GM23338 (cell line): ENCODE measurements at regions not wholly inside any gene's neighbourhood (a gene's known extent, or its start where the extent isn't known, plus 50 kb on each side); places are given as distances from the start of the nearest gene placed in this dataset.

Source experiments
- ATAC-seq: fragments of 200-7000 bp; cut with Tn5 transposase; 3 replicates; pipeline ENCODE4 v1.9.1; 2020
- DNase-seq: peaks from one replicate; pipeline ENCODE4 v3.0.0-alpha.2; 2015; ENCODE audit warnings: low spot score
- H2AFZ ChIP-seq: fragments of 200-600 bp; sonication (generic); 2 replicates; pipeline ENCODE4 v1.8.0; 2016; ENCODE audit warnings: antibody characterized with exemption, mild to moderate bottlenecking, moderate library complexity
- H3F3A ChIP-seq: fragments of 200-600 bp; sonication (generic); replicated peaks from 2 replicates; pipeline ENCODE4 v1.8.0; 2017; ENCODE audit warnings: antibody characterized with exemption, mixed run types, low read depth
- H3K27ac ChIP-seq: fragments of 200-600 bp; sonication (generic); 2 replicates; pipeline ENCODE4 v1.6.1; 2016; ENCODE audit warnings: low read depth
- H3K27me3 ChIP-seq: fragments of 200-600 bp; sonication (generic); 2 replicates; pipeline ENCODE4 v1.8.0; 2016; ENCODE audit warnings: mild to moderate bottlenecking, mixed run types, moderate library complexity; ENCODE audit not compliant: insufficient read depth
- H3K36me3 ChIP-seq: fragments of 200-600 bp; sonication (generic); 2 replicates; pipeline ENCODE4 v1.8.0; 2016; ENCODE audit warnings: mild to moderate bottlenecking; ENCODE audit not compliant: insufficient read depth
- H3K4me1 ChIP-seq: fragments of 200-600 bp; sonication (generic); 2 replicates; pipeline ENCODE4 v1.8.0; 2016; ENCODE audit warnings: mild to moderate bottlenecking, moderate library complexity; ENCODE audit not compliant: insufficient read depth
- H3K4me2 ChIP-seq: fragments of 200-600 bp; sonication (generic); 2 replicates; pipeline ENCODE4 v1.7.1; 2017; ENCODE audit warnings: mixed run types
- H3K4me3 ChIP-seq: fragments of 200-600 bp; sonication (generic); 2 replicates; pipeline ENCODE4 v1.6.1; 2016; ENCODE audit warnings: mixed run types
- H3K79me2 ChIP-seq: fragments of 200-600 bp; sonication (generic); replicated peaks from 2 replicates; pipeline ENCODE4 v1.8.0; 2017; ENCODE audit warnings: mild to moderate bottlenecking; ENCODE audit not compliant: insufficient read depth
- H3K9me2 ChIP-seq: fragments of 200-600 bp; sonication (generic); 2 replicates; pipeline ENCODE4 v1.8.0; 2017; ENCODE audit not compliant: insufficient read depth
- H4K20me1 ChIP-seq: fragments of 200-600 bp; sonication (generic); replicated peaks from 2 replicates; pipeline ENCODE4 v1.8.0; 2017; ENCODE audit warnings: mild to moderate bottlenecking; ENCODE audit not compliant: insufficient read depth
- H3K27ac Mint-ChIP-seq: 2 replicates; pipeline ENCODE4 v1.8.0; 2020; ENCODE audit warnings: inconsistent platforms, mild to moderate bottlenecking, moderate library complexity, mixed read lengths
- H3K27me3 Mint-ChIP-seq: 3 replicates; pipeline ENCODE4 v1.8.0; 2022; ENCODE audit warnings: low read depth, mild to moderate bottlenecking, moderate library complexity, mixed read lengths, inconsistent platforms; ENCODE audit not compliant: insufficient read depth, poor library complexity
- H3K36me3 Mint-ChIP-seq: 3 replicates; pipeline ENCODE4 v1.8.0; 2021; ENCODE audit warnings: low read depth, mild to moderate bottlenecking, inconsistent platforms, moderate library complexity, mixed read lengths
- H3K4me1 Mint-ChIP-seq: 3 replicates; pipeline ENCODE4 v1.8.0; 2020; ENCODE audit warnings: mild to moderate bottlenecking, inconsistent platforms, mixed read lengths
- H3K4me3 Mint-ChIP-seq: 3 replicates; pipeline ENCODE4 v1.8.0; 2021; ENCODE audit warnings: moderate library complexity, mild to moderate bottlenecking, inconsistent platforms, mixed read lengths
- H3K9me3 Mint-ChIP-seq: 3 replicates; pipeline ENCODE4 v1.8.0; 2020; ENCODE audit warnings: moderate library complexity, mild to moderate bottlenecking, inconsistent platforms, mixed read lengths
- CREB1 ChIP-seq: fragments of 250-450 bp; sonication (Bioruptor Pico); IDR thresholded peaks from 2 replicates; pipeline ENCODE4 v1.5.0; 2020; ENCODE audit warnings: low read depth, mild to moderate bottlenecking, moderate library complexity
- EZH2 ChIP-seq: fragments of 200-600 bp; sonication (generic); IDR thresholded peaks from one replicate; pipeline ENCODE4 v1.8.0; 2017; ENCODE audit warnings: antibody characterized with exemption, mild to moderate bottlenecking, low read depth; ENCODE audit not compliant: unreplicated experiment
- EZH2phosphoT487 ChIP-seq: fragments of 200-600 bp; sonication (generic); IDR thresholded peaks from one replicate; pipeline ENCODE4 v1.8.1; 2018; ENCODE audit warnings: antibody characterized with exemption; ENCODE audit not compliant: unreplicated experiment
- NANOG ChIP-seq: IDR thresholded peaks from 2 replicates; pipeline ENCODE4 v1.6.1; 2016; ENCODE audit warnings: antibody characterized with exemption, borderline replicate concordance
- STAT1 ChIP-seq: IDR thresholded peaks from one replicate; pipeline ENCODE4 v1.6.1; 2016; ENCODE audit warnings: antibody characterized with exemption; ENCODE audit not compliant: unreplicated experiment
- ZNF331 ChIP-seq: fragments of 250-450 bp; sonication (Bioruptor Pico); IDR thresholded peaks from 2 replicates; pipeline ENCODE4 v1.5.0; 2020; ENCODE audit warnings: low read depth, mild to moderate bottlenecking, moderate library complexity
- TF ChIP-seq, protein P1 (sequence below): fragments of 250-450 bp; sonication (Bioruptor Pico); IDR thresholded peaks from 2 replicates; pipeline ENCODE4 v1.5.0; 2020; ENCODE audit warnings: mild to moderate bottlenecking, moderate library complexity
- TF ChIP-seq, protein P2 (sequence below), 2 experiments: fragments of 200-600 bp in 1 of 2; sonication (generic) in 1 of 2; conservative IDR thresholded peaks; 2 replicates each; pipeline versions ENCODE4 v1.5.1 to v1.6.1; 2016 to 2017; ENCODE audit warnings: antibody characterized with exemption in 2 of 2, low read depth in 2 of 2, mild to moderate bottlenecking in 2 of 2, moderate library complexity in 1 of 2
- TF ChIP-seq, protein P3 (sequence below): IDR thresholded peaks from one replicate; pipeline ENCODE4 v1.6.1; 2018; ENCODE audit warnings: antibody characterized with exemption; ENCODE audit not compliant: unreplicated experiment
- TF ChIP-seq, protein P4 (sequence below): IDR thresholded peaks from 2 replicates; pipeline ENCODE4 v1.6.1; 2016; ENCODE audit warnings: antibody characterized with exemption

DNA sequence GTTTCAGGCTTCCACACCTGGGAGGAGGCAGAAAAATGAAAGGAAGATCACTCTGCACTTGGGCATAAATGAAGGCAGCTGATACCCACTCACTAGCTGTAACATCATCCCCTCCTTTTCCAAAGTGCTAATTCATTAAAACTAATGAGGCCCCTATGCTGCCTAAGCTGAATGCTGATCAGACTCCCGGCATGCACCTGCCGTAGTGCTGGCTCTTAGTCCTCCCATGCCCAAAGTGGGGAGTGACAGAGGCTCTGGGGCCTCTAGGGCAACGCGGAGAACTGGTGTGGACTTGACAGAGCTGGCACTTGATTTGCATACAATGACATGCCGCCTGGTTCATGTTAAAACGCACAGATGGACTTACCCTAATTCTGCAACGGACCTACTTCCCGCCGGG lies 96.5 kb upstream of the NCAM1 start:
- TF ChIP-seq, protein P1, sequence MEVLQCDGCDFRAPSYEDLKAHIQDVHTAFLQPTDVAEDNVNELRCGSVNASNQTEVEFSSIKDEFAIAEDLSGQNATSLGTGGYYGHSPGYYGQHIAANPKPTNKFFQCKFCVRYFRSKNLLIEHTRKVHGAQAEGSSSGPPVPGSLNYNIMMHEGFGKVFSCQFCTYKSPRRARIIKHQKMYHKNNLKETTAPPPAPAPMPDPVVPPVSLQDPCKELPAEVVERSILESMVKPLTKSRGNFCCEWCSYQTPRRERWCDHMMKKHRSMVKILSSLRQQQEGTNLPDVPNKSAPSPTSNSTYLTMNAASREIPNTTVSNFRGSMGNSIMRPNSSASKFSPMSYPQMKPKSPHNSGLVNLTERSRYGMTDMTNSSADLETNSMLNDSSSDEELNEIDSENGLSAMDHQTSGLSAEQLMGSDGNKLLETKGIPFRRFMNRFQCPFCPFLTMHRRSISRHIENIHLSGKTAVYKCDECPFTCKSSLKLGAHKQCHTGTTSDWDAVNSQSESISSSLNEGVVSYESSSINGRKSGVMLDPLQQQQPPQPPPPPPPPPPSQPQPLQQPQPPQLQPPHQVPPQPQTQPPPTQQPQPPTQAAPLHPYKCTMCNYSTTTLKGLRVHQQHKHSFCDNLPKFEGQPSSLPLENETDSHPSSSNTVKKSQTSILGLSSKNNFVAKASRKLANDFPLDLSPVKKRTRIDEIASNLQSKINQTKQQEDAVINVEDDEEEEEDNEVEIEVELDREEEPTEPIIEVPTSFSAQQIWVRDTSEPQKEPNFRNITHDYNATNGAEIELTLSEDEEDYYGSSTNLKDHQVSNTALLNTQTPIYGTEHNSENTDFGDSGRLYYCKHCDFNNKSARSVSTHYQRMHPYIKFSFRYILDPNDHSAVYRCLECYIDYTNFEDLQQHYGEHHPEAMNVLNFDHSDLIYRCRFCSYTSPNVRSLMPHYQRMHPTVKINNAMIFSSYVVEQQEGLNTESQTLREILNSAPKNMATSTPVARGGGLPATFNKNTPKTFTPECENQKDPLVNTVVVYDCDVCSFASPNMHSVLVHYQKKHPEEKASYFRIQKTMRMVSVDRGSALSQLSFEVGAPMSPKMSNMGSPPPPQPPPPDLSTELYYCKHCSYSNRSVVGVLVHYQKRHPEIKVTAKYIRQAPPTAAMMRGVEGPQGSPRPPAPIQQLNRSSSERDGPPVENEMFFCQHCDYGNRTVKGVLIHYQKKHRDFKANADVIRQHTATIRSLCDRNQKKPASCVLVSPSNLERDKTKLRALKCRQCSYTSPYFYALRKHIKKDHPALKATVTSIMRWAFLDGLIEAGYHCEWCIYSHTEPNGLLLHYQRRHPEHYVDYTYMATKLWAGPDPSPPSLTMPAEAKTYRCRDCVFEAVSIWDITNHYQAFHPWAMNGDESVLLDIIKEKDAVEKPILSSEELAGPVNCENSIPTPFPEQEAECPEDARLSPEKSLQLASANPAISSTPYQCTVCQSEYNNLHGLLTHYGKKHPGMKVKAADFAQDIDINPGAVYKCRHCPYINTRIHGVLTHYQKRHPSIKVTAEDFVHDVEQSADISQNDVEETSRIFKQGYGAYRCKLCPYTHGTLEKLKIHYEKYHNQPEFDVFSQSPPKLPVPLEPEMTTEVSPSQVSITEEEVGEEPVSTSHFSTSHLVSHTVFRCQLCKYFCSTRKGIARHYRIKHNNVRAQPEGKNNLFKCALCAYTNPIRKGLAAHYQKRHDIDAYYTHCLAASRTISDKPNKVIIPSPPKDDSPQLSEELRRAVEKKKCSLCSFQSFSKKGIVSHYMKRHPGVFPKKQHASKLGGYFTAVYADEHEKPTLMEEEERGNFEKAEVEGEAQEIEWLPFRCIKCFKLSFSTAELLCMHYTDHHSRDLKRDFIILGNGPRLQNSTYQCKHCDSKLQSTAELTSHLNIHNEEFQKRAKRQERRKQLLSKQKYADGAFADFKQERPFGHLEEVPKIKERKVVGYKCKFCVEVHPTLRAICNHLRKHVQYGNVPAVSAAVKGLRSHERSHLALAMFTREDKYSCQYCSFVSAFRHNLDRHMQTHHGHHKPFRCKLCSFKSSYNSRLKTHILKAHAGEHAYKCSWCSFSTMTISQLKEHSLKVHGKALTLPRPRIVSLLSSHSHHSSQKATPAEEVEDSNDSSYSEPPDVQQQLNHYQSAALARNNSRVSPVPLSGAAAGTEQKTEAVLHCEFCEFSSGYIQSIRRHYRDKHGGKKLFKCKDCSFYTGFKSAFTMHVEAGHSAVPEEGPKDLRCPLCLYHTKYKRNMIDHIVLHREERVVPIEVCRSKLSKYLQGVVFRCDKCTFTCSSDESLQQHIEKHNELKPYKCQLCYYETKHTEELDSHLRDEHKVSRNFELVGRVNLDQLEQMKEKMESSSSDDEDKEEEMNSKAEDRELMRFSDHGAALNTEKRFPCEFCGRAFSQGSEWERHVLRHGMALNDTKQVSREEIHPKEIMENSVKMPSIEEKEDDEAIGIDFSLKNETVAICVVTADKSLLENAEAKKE (CRISPR knock-in tag), result no peak
- no peak for TF ChIP-seq ZNF331 (CRISPR knock-in tag)
- TF ChIP-seq EZH2phosphoT487, result no peak
- no peak for TF ChIP-seq STAT1
- no peak for TF ChIP-seq CREB1 (CRISPR knock-in tag)
- TF ChIP-seq NANOG, result no peak
- TF ChIP-seq, protein P2, sequence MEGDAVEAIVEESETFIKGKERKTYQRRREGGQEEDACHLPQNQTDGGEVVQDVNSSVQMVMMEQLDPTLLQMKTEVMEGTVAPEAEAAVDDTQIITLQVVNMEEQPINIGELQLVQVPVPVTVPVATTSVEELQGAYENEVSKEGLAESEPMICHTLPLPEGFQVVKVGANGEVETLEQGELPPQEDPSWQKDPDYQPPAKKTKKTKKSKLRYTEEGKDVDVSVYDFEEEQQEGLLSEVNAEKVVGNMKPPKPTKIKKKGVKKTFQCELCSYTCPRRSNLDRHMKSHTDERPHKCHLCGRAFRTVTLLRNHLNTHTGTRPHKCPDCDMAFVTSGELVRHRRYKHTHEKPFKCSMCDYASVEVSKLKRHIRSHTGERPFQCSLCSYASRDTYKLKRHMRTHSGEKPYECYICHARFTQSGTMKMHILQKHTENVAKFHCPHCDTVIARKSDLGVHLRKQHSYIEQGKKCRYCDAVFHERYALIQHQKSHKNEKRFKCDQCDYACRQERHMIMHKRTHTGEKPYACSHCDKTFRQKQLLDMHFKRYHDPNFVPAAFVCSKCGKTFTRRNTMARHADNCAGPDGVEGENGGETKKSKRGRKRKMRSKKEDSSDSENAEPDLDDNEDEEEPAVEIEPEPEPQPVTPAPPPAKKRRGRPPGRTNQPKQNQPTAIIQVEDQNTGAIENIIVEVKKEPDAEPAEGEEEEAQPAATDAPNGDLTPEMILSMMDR (conservative IDR thresholded peaks at IDR 0.05; ENCODE audit: low read depth in 2 of 2), result no peak
- TF ChIP-seq, protein P3, sequence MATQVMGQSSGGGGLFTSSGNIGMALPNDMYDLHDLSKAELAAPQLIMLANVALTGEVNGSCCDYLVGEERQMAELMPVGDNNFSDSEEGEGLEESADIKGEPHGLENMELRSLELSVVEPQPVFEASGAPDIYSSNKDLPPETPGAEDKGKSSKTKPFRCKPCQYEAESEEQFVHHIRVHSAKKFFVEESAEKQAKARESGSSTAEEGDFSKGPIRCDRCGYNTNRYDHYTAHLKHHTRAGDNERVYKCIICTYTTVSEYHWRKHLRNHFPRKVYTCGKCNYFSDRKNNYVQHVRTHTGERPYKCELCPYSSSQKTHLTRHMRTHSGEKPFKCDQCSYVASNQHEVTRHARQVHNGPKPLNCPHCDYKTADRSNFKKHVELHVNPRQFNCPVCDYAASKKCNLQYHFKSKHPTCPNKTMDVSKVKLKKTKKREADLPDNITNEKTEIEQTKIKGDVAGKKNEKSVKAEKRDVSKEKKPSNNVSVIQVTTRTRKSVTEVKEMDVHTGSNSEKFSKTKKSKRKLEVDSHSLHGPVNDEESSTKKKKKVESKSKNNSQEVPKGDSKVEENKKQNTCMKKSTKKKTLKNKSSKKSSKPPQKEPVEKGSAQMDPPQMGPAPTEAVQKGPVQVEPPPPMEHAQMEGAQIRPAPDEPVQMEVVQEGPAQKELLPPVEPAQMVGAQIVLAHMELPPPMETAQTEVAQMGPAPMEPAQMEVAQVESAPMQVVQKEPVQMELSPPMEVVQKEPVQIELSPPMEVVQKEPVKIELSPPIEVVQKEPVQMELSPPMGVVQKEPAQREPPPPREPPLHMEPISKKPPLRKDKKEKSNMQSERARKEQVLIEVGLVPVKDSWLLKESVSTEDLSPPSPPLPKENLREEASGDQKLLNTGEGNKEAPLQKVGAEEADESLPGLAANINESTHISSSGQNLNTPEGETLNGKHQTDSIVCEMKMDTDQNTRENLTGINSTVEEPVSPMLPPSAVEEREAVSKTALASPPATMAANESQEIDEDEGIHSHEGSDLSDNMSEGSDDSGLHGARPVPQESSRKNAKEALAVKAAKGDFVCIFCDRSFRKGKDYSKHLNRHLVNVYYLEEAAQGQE, result no peak
- TF ChIP-seq, protein P4, sequence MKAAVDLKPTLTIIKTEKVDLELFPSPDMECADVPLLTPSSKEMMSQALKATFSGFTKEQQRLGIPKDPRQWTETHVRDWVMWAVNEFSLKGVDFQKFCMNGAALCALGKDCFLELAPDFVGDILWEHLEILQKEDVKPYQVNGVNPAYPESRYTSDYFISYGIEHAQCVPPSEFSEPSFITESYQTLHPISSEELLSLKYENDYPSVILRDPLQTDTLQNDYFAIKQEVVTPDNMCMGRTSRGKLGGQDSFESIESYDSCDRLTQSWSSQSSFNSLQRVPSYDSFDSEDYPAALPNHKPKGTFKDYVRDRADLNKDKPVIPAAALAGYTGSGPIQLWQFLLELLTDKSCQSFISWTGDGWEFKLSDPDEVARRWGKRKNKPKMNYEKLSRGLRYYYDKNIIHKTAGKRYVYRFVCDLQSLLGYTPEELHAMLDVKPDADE, result no peak
- no peak for TF ChIP-seq EZH2
- no peaks in the 10 kb centered on the region for H3K79me2 ChIP-seq
- no peak overlapping the region for H3K4me2 ChIP-seq
- H3K4me1 ChIP-seq, result no peaks in the 10 kb centered on the region
- no peaks in the 10 kb centered on the region for H4K20me1 ChIP-seq
- ATAC-seq (no peak), DNase-seq (no peak)
- H3K4me1 Mint-ChIP-seq, result no peaks in the 10 kb centered on the region; the same call in 2 of the 3 replicates
- no peak overlapping the region for H2AFZ ChIP-seq
- no peaks in the 10 kb centered on the region for H3K36me3 ChIP-seq
- H3K4me3 Mint-ChIP-seq, result no peak overlapping the region
- no peak overlapping the region for H3K27ac Mint-ChIP-seq
- no peaks in the 10 kb centered on the region for H3K27me3 ChIP-seq
- H3K4me3 ChIP-seq, result no peak overlapping the region
- no peaks in the 10 kb centered on the region for H3K27me3 Mint-ChIP-seq
- no peaks in the 10 kb centered on the region for H3K9me2 ChIP-seq
- H3K27ac ChIP-seq, result no peak overlapping the region
- no peaks in the 10 kb centered on the region for H3F3A ChIP-seq
- 0 out of 3 replicates have a peak, but pooled peaks cover 2% of the 10 kb centered on the region for H3K36me3 Mint-ChIP-seq
- H3K9me3 Mint-ChIP-seq, result peaks cover 10% of the 10 kb centered on the region; the same call in 2 of the 3 replicates
